K562 (cell line): ENCODE measurements at regions not wholly inside any gene's neighbourhood (a gene's known extent, or its start where the extent isn't known, plus 50 kb on each side); places are given as distances from the start of the nearest gene placed in this dataset.

ENCODE experiments used
- ATAC-seq: fragments of 200-7000 bp; cut with Tn5 transposase; 3 replicates; pipeline ENCODE4 v1.9.1; 2020; ENCODE audit warnings: moderate library complexity
- BruUV-seq: library from RNA; stranded (reverse); fragments of 400-500 nt; replicated peaks from 2 replicates; lab custom pipeline; 2021; lab: Mats Ljungman, UMichigan
- CTCF ChIA-PET: fragments of 300-600 bp; formaldehyde crosslinking; extraction: SDS; loops from one replicate; lab custom pipeline; 2021; ENCODE audit warnings: low intra/inter-chr PET ratio; lab: Yijun Ruan, JAX
- POLR2A ChIA-PET: fragments of 300-600, 350-650 bp; sonication (Branson Sonifier 250); formaldehyde crosslinking; extraction: SDS; loops from one replicate; lab custom pipeline; 2021; ENCODE audit warnings: antibody characterized with exemption, inconsistent platforms; lab: Yijun Ruan, JAX
- DNase-seq, 4 experiments: peaks; one replicate each; pipeline versions ENCODE4 v3.0.0 to v3.0.0-alpha.2; 2011 to 2018; ENCODE audit warnings: low spot score in 3 of 4, mixed read lengths in 3 of 4; ENCODE audit errors: extremely low read depth in 1 of 4
- FAIRE-seq: peaks from 2 replicates; lab custom pipeline; 2011; peaks lifted over from hg19 to GRCh38; lab: Jason Lieb, UNC
- H2AFZ ChIP-seq: 2 replicates; pipeline ENCODE4 v1.6.0; 2011; ENCODE audit warnings: low read depth, low read length, control low read depth, inconsistent platforms
- H3K27ac ChIP-seq: fragments of 200-600 bp; 3 replicates; pipeline ENCODE4 v1.8.0; 2011; ENCODE audit warnings: low read depth, mild to moderate bottlenecking, control low read depth, inconsistent platforms, low read length, moderate library complexity, mixed read lengths; ENCODE audit errors: extremely low read depth
- H3K27me3 ChIP-seq, 2 experiments: fragments of 300-600 bp in 1 of 2; 2 replicates in 1 of 2; 3 replicates in 1 of 2; pipeline versions ENCODE4 v1.6.0 to v1.8.0; 2011; ENCODE audit warnings: inconsistent platforms in 2 of 2, low read length in 2 of 2, mild to moderate bottlenecking in 1 of 2, mixed read lengths in 1 of 2, moderate library complexity in 1 of 2; ENCODE audit not compliant: control insufficient read depth in 2 of 2, insufficient read depth in 2 of 2
- H3K36me3 ChIP-seq: fragments of 300-600 bp; 3 replicates; pipeline ENCODE4 v1.8.0; 2011; ENCODE audit warnings: mild to moderate bottlenecking, low read length, inconsistent platforms; ENCODE audit not compliant: control insufficient read depth, insufficient read depth
- H3K4me1 ChIP-seq, 2 experiments: fragments of 200-600 bp in 1 of 2; replicated peaks in 1 of 2; 2 replicates in 1 of 2; 3 replicates in 1 of 2; pipeline versions ENCODE4 v1.5.1 to v1.8.0; 2011; ENCODE audit warnings: inconsistent platforms in 2 of 2, low read length in 2 of 2, mild to moderate bottlenecking in 1 of 2, mixed read lengths in 1 of 2, moderate library complexity in 1 of 2; ENCODE audit not compliant: control insufficient read depth in 2 of 2, insufficient read depth in 2 of 2
- H3K4me2 ChIP-seq: 2 replicates; pipeline ENCODE4 v1.6.1; 2011; ENCODE audit warnings: low read length, control low read depth, inconsistent platforms, mixed read lengths; ENCODE audit not compliant: insufficient read depth
- H3K4me3 ChIP-seq: fragments of 200-600 bp; sonication (generic), shearing (Covaris generic); 2 replicates; pipeline ENCODE4 v1.5.1; 2016; ENCODE audit warnings: control low read depth, inconsistent platforms
- H3K79me2 ChIP-seq: fragments of 200-600 bp; 3 replicates; pipeline ENCODE4 v1.8.0; 2011; ENCODE audit warnings: low read length, inconsistent platforms; ENCODE audit not compliant: control insufficient read depth, insufficient read depth
- H3K9ac ChIP-seq, 2 experiments: 2 replicates each; pipeline versions ENCODE4 v1.6.0 to v1.6.1; 2011; ENCODE audit warnings: low read depth in 2 of 2, low read length in 2 of 2, control low read depth in 1 of 2, inconsistent platforms in 1 of 2, mild to moderate bottlenecking in 1 of 2, mixed read lengths in 1 of 2; ENCODE audit not compliant: insufficient read depth in 1 of 2
- H3K9me1 ChIP-seq: one replicate; pipeline ENCODE4 v1.6.0; 2011; ENCODE audit warnings: inconsistent platforms, mild to moderate bottlenecking, low read length, moderate library complexity; ENCODE audit not compliant: control insufficient read depth, insufficient read depth
- H3K9me3 ChIP-seq: replicated peaks from 2 replicates; pipeline ENCODE4 v1.5.1; 2011; ENCODE audit warnings: low read depth, low read length, inconsistent platforms; ENCODE audit not compliant: control insufficient read depth, insufficient read depth
- H4K20me1 ChIP-seq: replicated peaks from 2 replicates; pipeline ENCODE4 v1.6.1; 2011; ENCODE audit warnings: low read length, inconsistent platforms, mixed read lengths; ENCODE audit not compliant: control insufficient read depth, insufficient read depth
- ARNT ChIP-seq, 2 experiments: fragments of 450-650 bp; IDR thresholded peaks; 2 replicates each; pipeline ENCODE4 v1.6.1; 2016; ENCODE audit warnings: mild to moderate bottlenecking in 1 of 2
- CC2D1A ChIP-seq: fragments of 450-650 bp; IDR thresholded peaks from 2 replicates; pipeline ENCODE4 v1.6.1; 2017; ENCODE audit warnings: mild to moderate bottlenecking
- ERF ChIP-seq: fragments of 450-650 bp; formaldehyde crosslinking; IDR thresholded peaks from 2 replicates; pipeline ENCODE4 v1.4.0; 2020; ENCODE audit warnings: mild to moderate bottlenecking, mixed read lengths
- FOXK1 ChIP-seq: sonication (generic); formaldehyde crosslinking; IDR thresholded peaks from 2 replicates; pipeline ENCODE4 v1.8.0; 2022; ENCODE audit warnings: missing genetic modification reagents, mild to moderate bottlenecking, borderline replicate concordance
- HDAC2 ChIP-seq: fragments of 450-650 bp; IDR thresholded peaks from 2 replicates; pipeline ENCODE4 v1.6.1; 2016; ENCODE audit warnings: mild to moderate bottlenecking
- HMBOX1 ChIP-seq: sonication (generic); IDR thresholded peaks from 2 replicates; pipeline ENCODE4 v1.6.1; 2016
- HNRNPK ChIP-seq: fragments of 200-400 bp; formaldehyde crosslinking; IDR thresholded peaks from one replicate; pipeline ENCODE4 v1.6.1; 2018; ENCODE audit warnings: mild to moderate bottlenecking, low read depth, low read length; ENCODE audit not compliant: poor library complexity, severe bottlenecking
- LARP7 ChIP-seq: fragments of 450-650 bp; IDR thresholded peaks from 2 replicates; pipeline ENCODE4 v1.6.1; 2016
- NCOA4 ChIP-seq: fragments of 450-650 bp; IDR thresholded peaks from 2 replicates; pipeline ENCODE4 v1.6.1; 2018; ENCODE audit warnings: mild to moderate bottlenecking; ENCODE audit not compliant: partially characterized antibody
- PPARD ChIP-seq: fragments of 250-450 bp; sonication (Bioruptor Pico); IDR thresholded peaks from 2 replicates; pipeline ENCODE4 v1.8.0; 2022; ENCODE audit warnings: inconsistent platforms, mild to moderate bottlenecking, moderate library complexity
- PURB ChIP-seq: sonication (generic); formaldehyde crosslinking; IDR thresholded peaks from 2 replicates; pipeline ENCODE4 v1.9.0; 2021; ENCODE audit warnings: low read depth, mild to moderate bottlenecking, missing genetic modification reagents
- RBM14 ChIP-seq: fragments of 200-400 bp; formaldehyde crosslinking; IDR thresholded peaks from 2 replicates; pipeline ENCODE4 v1.6.1; 2018; ENCODE audit warnings: low read depth, mild to moderate bottlenecking, low read length, moderate library complexity, borderline replicate concordance; ENCODE audit not compliant: insufficient read depth
- RFX1 ChIP-seq: fragments of 450-650 bp; IDR thresholded peaks from 2 replicates; pipeline ENCODE4 v1.6.1; 2016; ENCODE audit warnings: mild to moderate bottlenecking, moderate library complexity
- RNF2 ChIP-seq: sonication (generic); IDR thresholded peaks from 2 replicates; pipeline ENCODE4 v1.6.1; 2016
- TEAD2 ChIP-seq: fragments of 450-650 bp; IDR thresholded peaks from 2 replicates; pipeline ENCODE4 v1.6.1; 2016; ENCODE audit warnings: missing genetic modification characterization, control low read depth, missing compliant biosample characterization
- ZNF175 ChIP-seq: fragments of 200-800 bp; sonication (Bioruptor generic); IDR thresholded peaks from 2 replicates; pipeline ENCODE4 v1.6.1; 2016; ENCODE audit warnings: low read depth, mild to moderate bottlenecking, missing genetic modification characterization, missing compliant biosample characterization
- ZNF253 ChIP-seq: fragments of 250-450 bp; sonication (Bioruptor Pico); conservative IDR thresholded peaks from 2 replicates; pipeline ENCODE4 v1.6.1; 2021; ENCODE audit warnings: mild to moderate bottlenecking
- WGBS: fragments of 100-300 bp; shearing (Covaris generic); methylation state at CpG from one replicate; pipeline ENCODE4 v1.1.6; 2016; ENCODE audit warnings: low coverage, mixed read lengths; ENCODE audit not compliant: insufficient coverage; ENCODE audit errors: missing lambda C conversion rate; 5-methylcytosine and 5-hydroxymethylcytosine counted together
- in situ Hi-C: fragments of 300-500 bp; cut with MboI; formaldehyde crosslinking; loops from 4 replicates; pipeline ENCODE4 v1.15.0; 2018; ENCODE audit warnings: inconsistent platforms, mixed read lengths
- intact Hi-C: fragments of 100-400 bp; cut with micrococcal nuclease; formaldehyde crosslinking; loops from 2 replicates; pipeline ENCODE4 v1.14.2; 2022

- CTCF ChIA-PET: no interaction called here
These were observed 3880.5 kb downstream of the SRGAP2C start for GRCh38 chr1:125065092-125065820.

More at GRCh38 chr1:125065092-125065820, 3880.5 kb downstream of the SRGAP2C start:
- no peak for TF ChIP-seq PURB (CRISPR knock-in tag)
- TF ChIP-seq ZNF175 (CRISPR knock-in tag): no peak
- TF ChIP-seq ZNF253 (CRISPR knock-in tag): no peak
- no peak for TF ChIP-seq PPARD (CRISPR knock-in tag)
- no peak for TF ChIP-seq NCOA4
- no peak for TF ChIP-seq CC2D1A
- TF ChIP-seq HMBOX1: no peak
- TF ChIP-seq RNF2: no peak
- no peak for TF ChIP-seq HNRNPK
- no peak for TF ChIP-seq RBM14
- no peak for TF ChIP-seq ARNT (IDR thresholded peaks at IDR 0.05)
- TF ChIP-seq ERF: no peak
- TF ChIP-seq FOXK1 (CRISPR knock-in tag): no peak
- no peak for TF ChIP-seq RFX1
- TF ChIP-seq LARP7: no peak
- TF ChIP-seq HDAC2: no peak
- TF ChIP-seq TEAD2 (tag): no peak
- Histone ChIP-seq H4K20me1 (no peaks in the 10 kb centered on the region), H3K36me3 (no peaks in the 10 kb centered on the region), H3K4me3 (no peak overlapping the region), H3K9me1 (no peaks in the 10 kb centered on the region), H3K27ac (no peak overlapping the region), H3K9ac (no peak overlapping the region), H3K9me3 (no peaks in the 10 kb centered on the region), H3K79me2 (no peaks in the 10 kb centered on the region), H3K27me3 (no peaks in the 10 kb centered on the region), H3K4me1 (no peaks in the 10 kb centered on the region), H2AFZ (no peak overlapping the region), H3K4me2 (no peak overlapping the region)
- no peak for ATAC-seq
- in situ Hi-C loops: no loop called here
- DNase-seq: no peak
- POLR2A ChIA-PET: no interaction called here
- no peak for FAIRE-seq
- WGBS: 7% methylated on average over 36 of the region's 37 CpGs
- no TSS peak for BruUV-seq
- intact Hi-C loops: no loop called here
